SK-N-SH treated with all-trans-retinoic acid at 6 μM for 48 hours (cell line): ENCODE measurements at regions not wholly inside any gene's neighbourhood (a gene's known extent, or its start where the extent isn't known, plus 50 kb on each side); places are given as distances from the start of the nearest gene placed in this dataset.
"Not testable (repeated sequence)": the region's sequence is repeated elsewhere in the genome, so short reads cannot be mapped to it uniquely, and the experiment has no call there.

Source experiments
- SNAI2 ChIP-seq: fragments of 250-450 bp; sonication (Bioruptor Pico); IDR thresholded peaks from 2 replicates; pipeline ENCODE4 v1.5.0; 2020; ENCODE audit warnings: mild to moderate bottlenecking, moderate library complexity
- TF ChIP-seq, protein P1 (sequence below): fragments of 250-450 bp; sonication (Bioruptor Pico); IDR thresholded peaks from 2 replicates; pipeline ENCODE4 v1.5.1; 2021; ENCODE audit warnings: mild to moderate bottlenecking, moderate library complexity

DNA sequence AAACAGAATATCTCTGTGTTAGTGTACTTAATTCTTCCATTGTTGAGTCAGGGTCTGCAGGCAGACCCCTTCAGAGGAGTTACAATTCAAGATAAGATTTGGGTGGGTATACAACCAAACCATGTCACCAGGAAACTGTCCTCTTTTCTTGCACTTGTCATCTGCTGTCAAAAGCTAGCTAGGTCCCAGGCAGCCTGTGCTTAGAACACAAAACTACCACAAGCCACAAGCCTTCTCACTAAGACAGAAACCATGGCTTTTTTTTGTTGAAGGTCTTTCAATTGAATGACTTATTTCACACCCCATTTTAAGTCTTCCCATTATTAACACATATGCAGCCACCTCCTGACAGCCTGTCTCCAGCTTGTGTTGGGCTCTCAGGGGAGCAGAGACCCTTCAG lies 2345.1 kb downstream of the TP53TG3F start:
- not testable (repeated sequence) for TF ChIP-seq SNAI2
- TF ChIP-seq, protein P1, sequence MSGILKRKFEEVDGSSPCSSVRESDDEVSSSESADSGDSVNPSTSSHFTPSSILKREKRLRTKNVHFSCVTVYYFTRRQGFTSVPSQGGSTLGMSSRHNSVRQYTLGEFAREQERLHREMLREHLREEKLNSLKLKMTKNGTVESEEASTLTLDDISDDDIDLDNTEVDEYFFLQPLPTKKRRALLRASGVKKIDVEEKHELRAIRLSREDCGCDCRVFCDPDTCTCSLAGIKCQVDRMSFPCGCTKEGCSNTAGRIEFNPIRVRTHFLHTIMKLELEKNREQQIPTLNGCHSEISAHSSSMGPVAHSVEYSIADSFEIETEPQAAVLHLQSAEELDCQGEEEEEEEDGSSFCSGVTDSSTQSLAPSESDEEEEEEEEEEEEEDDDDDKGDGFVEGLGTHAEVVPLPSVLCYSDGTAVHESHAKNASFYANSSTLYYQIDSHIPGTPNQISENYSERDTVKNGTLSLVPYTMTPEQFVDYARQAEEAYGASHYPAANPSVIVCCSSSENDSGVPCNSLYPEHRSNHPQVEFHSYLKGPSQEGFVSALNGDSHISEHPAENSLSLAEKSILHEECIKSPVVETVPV (CRISPR knock-in tag): not testable (repeated sequence)
